Ascending aorta (tissue), 2 donors: ENCODE measurements at regions not wholly inside any gene's neighbourhood (a gene's known extent, or its start where the extent isn't known, plus 50 kb on each side); places are given as distances from the start of the nearest gene placed in this dataset.
"Not testable (repeated sequence)": the region's sequence is repeated elsewhere in the genome, so short reads cannot be mapped to it uniquely, and the experiment has no call there.

Experiments
- DNase-seq, 2 donors: peaks; one replicate each; pipeline ENCODE4 v3.0.0-alpha.2; 2019; ENCODE audit warnings: low spot score in 2 of 2
- H3K27ac ChIP-seq, 2 donors: fragments of 200-600 bp; sonication (generic); one replicate each; pipeline ENCODE4 v1.5.1; 2016 to 2017; ENCODE audit warnings: mild to moderate bottlenecking in 1 of 2
- H3K27me3 ChIP-seq: fragments of 200-600 bp; sonication (generic); one replicate; pipeline ENCODE4 v1.5.1; 2017
- H3K36me3 ChIP-seq, 2 donors: fragments of 200-600 bp; sonication (generic); one replicate each; pipeline ENCODE4 v1.5.1; 2016
- H3K4me1 ChIP-seq, 2 donors: fragments of 200-600 bp; sonication (generic); one replicate each; pipeline ENCODE4 v1.5.1; 2016 to 2017; ENCODE audit warnings: mild to moderate bottlenecking in 1 of 2
- H3K4me3 ChIP-seq, 2 donors: fragments of 200-600 bp; sonication (generic); one replicate each; pipeline ENCODE4 v1.5.1; 2016 to 2017; ENCODE audit warnings: mild to moderate bottlenecking in 1 of 2
- H3K9me3 ChIP-seq, 2 donors: fragments of 200-600 bp; sonication (generic); one replicate each; pipeline ENCODE4 v1.5.1; 2016
- CTCF ChIP-seq, 3 experiments: fragments of 200-600 bp in 2 of 3; fragments of 450-650 bp in 1 of 3; sonication (generic) in 2 of 3; IDR thresholded peaks; one replicate each; pipeline ENCODE4 v1.5.1; 2016 to 2019; ENCODE audit warnings: antibody characterized with exemption in 3 of 3, mild to moderate bottlenecking in 1 of 3, moderate library complexity in 1 of 3
- intact Hi-C: fragments of 100-400 bp; cut with DNase I; formaldehyde crosslinking; loops from one replicate; pipeline ENCODE4 v1.15.1; 2023

DNA sequence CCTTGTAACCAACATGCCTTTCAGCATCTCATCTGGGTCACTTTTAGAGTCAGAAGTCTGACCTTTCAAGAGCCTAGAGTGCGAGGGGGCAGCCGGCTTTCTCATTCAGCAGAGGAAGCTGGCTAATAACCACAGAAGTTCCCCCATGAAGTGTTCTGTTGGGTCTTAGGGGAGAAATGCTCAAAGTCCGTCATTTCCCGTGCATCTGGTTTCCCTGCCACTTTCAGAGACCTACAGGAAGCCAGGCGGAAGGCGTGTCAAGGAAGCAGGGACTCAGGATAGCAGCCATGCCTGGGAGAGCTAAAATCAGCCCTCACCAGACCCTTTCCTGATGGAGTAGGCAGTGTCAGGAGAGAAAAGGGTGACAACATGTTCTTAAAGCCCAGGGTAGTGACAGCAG is 301.8 kb upstream of the ID2 start:
- intact Hi-C loops = no loop called here
- Histone ChIP-seq H3K4me3 (no peak overlapping the region), H3K36me3 (no peaks in the 10 kb centered on the region), H3K4me1 (no peaks in the 10 kb centered on the region), H3K27ac (no peak overlapping the region), H3K9me3 (no peaks in the 10 kb centered on the region), H3K27me3 (no peaks in the 10 kb centered on the region)
- no peak for DNase-seq
- no peak for TF ChIP-seq CTCF (IDR thresholded peaks at IDR 0.05)

DNA sequence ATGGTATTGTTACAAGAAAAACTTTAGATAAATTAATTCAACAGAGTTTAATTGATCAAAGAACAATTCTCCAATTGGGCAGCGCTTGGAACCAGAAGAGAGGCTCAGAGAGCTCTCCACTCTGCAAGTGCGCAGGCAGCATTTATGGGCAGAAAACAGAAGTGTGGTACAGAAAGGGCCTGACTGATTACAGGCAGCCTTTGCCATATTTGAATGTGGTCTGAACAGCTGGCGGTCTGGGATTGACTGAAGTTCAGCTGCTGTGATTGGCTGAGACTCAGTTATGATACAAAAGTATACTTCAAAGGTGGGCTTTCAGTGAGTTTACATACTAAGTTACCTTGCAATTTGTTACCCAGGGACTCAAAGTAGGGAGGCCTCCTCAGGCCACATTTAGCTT is 301.3 kb upstream of the ID2 start:
- Histone ChIP-seq H3K36me3 (no peaks in the 10 kb centered on the region), H3K9me3 (no peaks in the 10 kb centered on the region), H3K4me1 (no peaks in the 10 kb centered on the region), H3K4me3 (no peak overlapping the region), H3K27ac (no peak overlapping the region), H3K27me3 (no peaks in the 10 kb centered on the region)
- DNase-seq = no peak
- TF ChIP-seq CTCF (IDR thresholded peaks at IDR 0.05) = no peak
- intact Hi-C loops = no loop called here

- no peak for TF ChIP-seq CTCF (IDR thresholded peaks at IDR 0.05)
- intact Hi-C loops = no loop called here
- no peak for DNase-seq
- H3K9me3 ChIP-seq = no peaks in the 10 kb centered on the region
- no peak overlapping the region for H3K4me3 ChIP-seq
- no peaks in the 10 kb centered on the region for H3K4me1 ChIP-seq
- H3K27me3 ChIP-seq = no peaks in the 10 kb centered on the region
- no peak overlapping the region for H3K27ac ChIP-seq
- H3K36me3 ChIP-seq = no peaks in the 10 kb centered on the region
These were observed 299.4 kb upstream of the ID2 start for GRCh38 chr2:8382485-8382884.

GRCh38 chr2:8386748-8387147 is 295.1 kb upstream of the ID2 start:
- H3K27me3 ChIP-seq, H3K27ac ChIP-seq, H3K4me1 ChIP-seq, H3K36me3 ChIP-seq, H3K4me3 ChIP-seq, DNase-seq, intact Hi-C loops, H3K9me3 ChIP-seq: not testable (repeated sequence)

DNA sequence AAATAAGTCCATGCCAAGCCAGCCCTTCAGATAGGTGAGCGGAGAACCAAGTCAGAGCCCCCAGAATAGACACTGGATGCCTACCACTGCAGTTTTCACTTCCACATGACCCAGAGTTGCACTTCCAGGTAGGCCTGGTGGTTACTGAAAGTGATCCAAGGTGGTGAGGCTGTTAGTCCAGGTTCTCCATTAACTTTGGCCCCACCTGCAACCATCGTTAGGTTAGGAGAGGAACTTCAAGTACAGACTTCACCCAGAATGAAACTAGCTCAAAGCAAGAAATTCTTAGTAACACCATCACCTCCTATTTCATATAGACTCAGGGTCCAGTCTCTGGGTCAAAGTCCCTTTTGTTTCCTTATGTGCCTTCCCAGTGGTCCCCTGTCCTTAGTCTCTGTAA is 293.1 kb upstream of the ID2 start:
- no peak overlapping the region for H3K27ac ChIP-seq
- no peak overlapping the region for H3K4me3 ChIP-seq
- no peaks in the 10 kb centered on the region for H3K27me3 ChIP-seq
- TF ChIP-seq CTCF (IDR thresholded peaks at IDR 0.05) = no peak
- no peaks in the 10 kb centered on the region for H3K4me1 ChIP-seq
- DNase-seq = no peak
- no peaks in the 10 kb centered on the region for H3K36me3 ChIP-seq
- intact Hi-C loops = no loop called here
- peaks cover 0 to 3% of the 10 kb centered on the region in 2 donors for H3K9me3 ChIP-seq

- H3K4me1 ChIP-seq = no peaks in the 10 kb centered on the region
- intact Hi-C loops = no loop called here
These were observed 292.3 kb upstream of the ID2 start for GRCh38 chr2:8389431-8390108.

More at GRCh38 chr2:8389431-8390108, 292.3 kb upstream of the ID2 start:
- Histone ChIP-seq H3K27ac (no peak overlapping the region), H3K4me3 (no peak overlapping the region), H3K9me3 (peaks cover 0 to 3% of the 10 kb centered on the region in 2 donors), H3K36me3 (no peaks in the 10 kb centered on the region), H3K27me3 (no peaks in the 10 kb centered on the region)
- TF ChIP-seq CTCF (IDR thresholded peaks at IDR 0.05) = no peak
- DNase-seq = no peak
